Gastrocnemius medialis (tissue), 4 donors: ENCODE measurements at regions not wholly inside any gene's neighbourhood (a gene's known extent, or its start where the extent isn't known, plus 50 kb on each side); places are given as distances from the start of the nearest gene placed in this dataset.

Experiments used
- ATAC-seq, 2 donors: fragments of 150-250 bp; one replicate each; pipeline ENCODE4 v1.9.1; 2016
- DNase-seq, 2 donors: peaks; one replicate each; pipeline ENCODE4 v3.0.0-alpha.2; 2019
- H3K27ac ChIP-seq, 4 donors: fragments of 200-600 bp; sonication (generic); 1 replicate in 1 of 4; 2 replicates in 3 of 4; pipeline ENCODE4 v1.5.1; 2016 to 2018; ENCODE audit warnings: mild to moderate bottlenecking in 2 of 4, moderate library complexity in 1 of 4
- H3K27me3 ChIP-seq, 3 donors: fragments of 200-600 bp; sonication (generic) in 2 of 3; 1 replicate in 1 of 3; 2 replicates in 2 of 3; pipeline versions ENCODE4 v1.5.1 to v1.6.0; 2016 to 2019; ENCODE audit warnings: mild to moderate bottlenecking in 1 of 3, moderate library complexity in 1 of 3
- H3K36me3 ChIP-seq, 2 donors: fragments of 200-600 bp; sonication (generic) in 1 of 2; one replicate each; pipeline ENCODE4 v1.5.1; 2017 to 2018
- H3K4me1 ChIP-seq, 2 donors: fragments of 200-600 bp; sonication (generic) in 1 of 2; one replicate each; pipeline ENCODE4 v1.5.1; 2016 to 2017; ENCODE audit warnings: mild to moderate bottlenecking in 2 of 2
- H3K4me3 ChIP-seq, 4 donors: fragments of 200-600 bp; sonication (generic) in 3 of 4; 1 replicate in 1 of 4; 2 replicates in 3 of 4; pipeline ENCODE4 v1.5.1; 2016 to 2019; ENCODE audit warnings: mild to moderate bottlenecking in 2 of 4
- H3K9me3 ChIP-seq, 3 donors: fragments of 200-600 bp; sonication (generic) in 2 of 3; 1 replicate in 1 of 3; 2 replicates in 2 of 3; pipeline ENCODE4 v1.5.1; 2016 to 2019
- CTCF ChIP-seq, 5 experiments: fragments of 450-650 bp in 3 of 5; fragments of 200-600 bp in 2 of 5; sonication (generic) in 2 of 5; IDR thresholded peaks in 4 of 5; conservative IDR thresholded peaks in 1 of 5; 1 replicate in 4 of 5; 2 replicates in 1 of 5; pipeline ENCODE4 v1.5.1; 2016 to 2019; ENCODE audit warnings: antibody characterized with exemption in 5 of 5, mild to moderate bottlenecking in 3 of 5, moderate library complexity in 3 of 5
- POLR2A ChIP-seq, 2 donors: fragments of 450-650 bp; IDR thresholded peaks; one replicate each; pipeline ENCODE4 v1.6.1; 2017; ENCODE audit warnings: antibody characterized with exemption in 2 of 2, mild to moderate bottlenecking in 2 of 2, moderate library complexity in 2 of 2
- in situ Hi-C, 4 donors: fragments of 200-750 bp; cut with MboI; loops; one replicate each; pipeline versions ENCODE4 v1.15.0 to v1.8.0; 2017; ENCODE audit warnings: low sequenced_read_pairs in 4 of 4
- intact Hi-C: fragments of 100-400 bp; cut with DNase I; formaldehyde crosslinking; loops from one replicate; pipeline ENCODE4 v1.15.1; 2023; ENCODE audit warnings: low total_unique reads

- H3K4me1 ChIP-seq: no peaks in the 10 kb centered on the region
- peak overlapping the region in 1 of 4 donors; percentile 57 for H3K4me3 ChIP-seq
- no peak overlapping the region for H3K27ac ChIP-seq
- no peak for DNase-seq
- peaks cover 0 to 8% (median 0%) of the 10 kb centered on the region in 3 donors for H3K27me3 ChIP-seq
- in situ Hi-C loops: loop anchor here in 2 of 4 donors (10.0 to 25.0 kb wide), 3 partner anchors 974 to 1599 kb away; partner anchors contain the start of gene HS3ST3B1 (in 1 of the 2)
- ATAC-seq: no peak
- H3K36me3 ChIP-seq: no peaks in the 10 kb centered on the region
- intact Hi-C loops: loop anchor here (5.0 kb wide), 1 partner anchor 964 kb away; the partner anchor contains the start of gene HS3ST3B1
- no peaks in the 10 kb centered on the region for H3K9me3 ChIP-seq
- TF ChIP-seq POLR2A (IDR thresholded peaks at IDR 0.05) (no peak), CTCF (IDR thresholded peaks at IDR 0.05 in 4 of 5, conservative IDR thresholded peaks at IDR 0.05 in 1 of 5) (no peak)
Observed at GRCh38 chr17:13338421-13338820, 263.3 kb downstream of the HS3ST3A1 start.

GRCh38 chr17:13337864-13338371 is 263.8 kb downstream of the HS3ST3A1 start:
- Histone ChIP-seq H3K27me3 (peaks cover 0 to 8% (median 0%) of the 10 kb centered on the region in 3 donors), H3K36me3 (no peaks in the 10 kb centered on the region), H3K9me3 (no peaks in the 10 kb centered on the region), H3K4me1 (no peaks in the 10 kb centered on the region), H3K27ac (no peak overlapping the region), H3K4me3 (peak overlapping the region; percentile 19 to 57 (median 32))
- intact Hi-C loops (loop anchor here (5.0 kb wide), 1 partner anchor 964 kb away; the partner anchor contains the start of gene HS3ST3B1), in situ Hi-C loops (loop anchor here in 2 of 4 donors (10.0 to 25.0 kb wide), 3 partner anchors 974 to 1599 kb away; partner anchors contain the start of gene HS3ST3B1 (in 1 of the 2))
- ATAC-seq (no peak), DNase-seq (no peak)
- TF ChIP-seq POLR2A (IDR thresholded peaks at IDR 0.05) (no peak), CTCF (IDR thresholded peaks at IDR 0.05 in 4 of 5, conservative IDR thresholded peaks at IDR 0.05 in 1 of 5) (peak in 4 of 5 experiments; percentile 9 to 58 (median 42))

GRCh38 chr17:13337151-13337550 is 264.6 kb downstream of the HS3ST3A1 start:
- TF ChIP-seq CTCF (IDR thresholded peaks at IDR 0.05 in 4 of 5, conservative IDR thresholded peaks at IDR 0.05 in 1 of 5): no peak
- TF ChIP-seq POLR2A (IDR thresholded peaks at IDR 0.05): no peak
- Histone ChIP-seq H3K4me3 (no peak overlapping the region), H3K4me1 (no peaks in the 10 kb centered on the region), H3K27ac (no peak overlapping the region), H3K27me3 (peaks cover 0 to 8% (median 0%) of the 10 kb centered on the region in 3 donors), H3K9me3 (no peaks in the 10 kb centered on the region), H3K36me3 (no peaks in the 10 kb centered on the region)
- intact Hi-C loops: loop anchor here (5.0 kb wide), 1 partner anchor 965 kb away; the partner anchor contains the start of gene HS3ST3B1
- in situ Hi-C loops: loop anchor here in 2 of 4 donors (10.0 to 25.0 kb wide), 3 partner anchors 975 to 1600 kb away; partner anchors contain the start of gene HS3ST3B1 (in 1 of the 2)
- ATAC-seq: no peak
- no peak for DNase-seq

- in situ Hi-C loops (loop anchor here in 2 of 4 donors (10.0 to 25.0 kb wide), 3 partner anchors 978 to 1603 kb away; partner anchors contain the start of gene HS3ST3B1 (in 1 of the 2)), intact Hi-C loops (no loop called here)
- no peak overlapping the region for H3K27ac ChIP-seq
- no peaks in the 10 kb centered on the region for H3K36me3 ChIP-seq
- DNase-seq (no peak), ATAC-seq (no peak)
- no peaks in the 10 kb centered on the region for H3K4me1 ChIP-seq
- H3K4me3 ChIP-seq: no peak overlapping the region
- H3K9me3 ChIP-seq: no peaks in the 10 kb centered on the region
- TF ChIP-seq POLR2A (IDR thresholded peaks at IDR 0.05): no peak
- TF ChIP-seq CTCF (IDR thresholded peaks at IDR 0.05 in 4 of 5, conservative IDR thresholded peaks at IDR 0.05 in 1 of 5): no peak
- peaks cover 0 to 8% (median 0%) of the 10 kb centered on the region in 3 donors for H3K27me3 ChIP-seq
Observed at GRCh38 chr17:13334374-13334773, 267.4 kb downstream of the HS3ST3A1 start.
